DND-41 (cell line): ENCODE measurements at regions not wholly inside any gene's neighbourhood (a gene's known extent, or its start where the extent isn't known, plus 50 kb on each side); places are given as distances from the start of the nearest gene placed in this dataset.
"Not testable (repeated sequence)": the region's sequence is repeated elsewhere in the genome, so short reads cannot be mapped to it uniquely, and the experiment has no call there.

Source experiments
- CTCF ChIP-seq: IDR thresholded peaks from 2 replicates; pipeline ENCODE4 v1.5.1; 2012; ENCODE audit warnings: borderline replicate concordance, low read length, moderate library complexity, mild to moderate bottlenecking; ENCODE audit not compliant: poor library complexity, severe bottlenecking; ENCODE audit errors: extremely low read depth
- EZH2 ChIP-seq: IDR thresholded peaks from 3 replicates; pipeline ENCODE4 v1.6.1; 2012; ENCODE audit warnings: borderline replicate concordance, low read depth, mild to moderate bottlenecking, moderate library complexity, low read length, inconsistent platforms; ENCODE audit not compliant: severe bottlenecking

GRCh38 chr4:147292604-147293313 is 188.1 kb upstream of the EDNRA start:
- TF ChIP-seq CTCF, EZH2: not testable (repeated sequence)
